ENCODE measurements at regions not wholly inside any gene's neighbourhood (a gene's known extent, or its start where the extent isn't known, plus 50 kb on each side); places are given as distances from the start of the nearest gene placed in this dataset.

DNA sequence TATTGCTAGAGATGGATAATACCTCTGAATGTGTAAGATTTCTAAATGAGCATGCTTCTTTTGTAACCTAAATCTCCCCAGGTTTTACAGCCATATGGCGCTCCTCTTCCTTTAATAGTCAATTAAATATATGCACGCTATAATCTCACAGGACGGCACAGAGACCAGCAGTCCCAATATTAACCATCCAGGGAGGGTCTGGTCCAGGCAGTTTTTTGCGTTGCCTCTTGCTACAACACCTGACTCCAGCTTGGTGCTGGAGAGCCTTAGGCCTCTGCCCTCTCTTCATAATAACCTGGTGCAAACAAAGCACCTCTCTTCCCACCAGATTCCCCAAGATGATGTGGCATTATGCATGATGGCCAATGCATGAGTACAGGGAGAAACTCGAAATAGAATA is 183.4 kb downstream of the LY86 start:
- no peaks in the 10 kb centered on the region for H3K27me3 ChIP-seq (ENCODE audit: insufficient read depth)
- peaks cover 15% of the 10 kb centered on the region for H3K4me1 Mint-ChIP-seq
- H3K9me3 Mint-ChIP-seq: no peaks in the 10 kb centered on the region; the same call in 2 of the 3 replicates
- H3K79me2 ChIP-seq (replicated peaks; ENCODE audit: insufficient read depth): no peaks in the 10 kb centered on the region
- no peak overlapping the region for H3K27ac Mint-ChIP-seq
- no peak overlapping the region for H3K4me3 Mint-ChIP-seq
- no peak overlapping the region for H3K27ac ChIP-seq (ENCODE audit: low read depth)
- ATAC-seq (no peak), DNase-seq (ENCODE audit: low spot score) (no peak)
- H3F3A ChIP-seq (replicated peaks; ENCODE audit: low read depth): no peaks in the 10 kb centered on the region
- no peaks in the 10 kb centered on the region for H3K9me2 ChIP-seq (ENCODE audit: insufficient read depth)
- H3K4me1 ChIP-seq (ENCODE audit: insufficient read depth): no peaks in the 10 kb centered on the region; the same call in 1 of the 2 replicates
- H3K36me3 Mint-ChIP-seq (ENCODE audit: low read depth): no peaks in the 10 kb centered on the region
- H3K4me2 ChIP-seq: no peak overlapping the region
- no peak overlapping the region for H3K4me3 ChIP-seq
- TF ChIP-seq ZNF331 (CRISPR knock-in tag; IDR thresholded peaks at IDR 0.05; ENCODE audit: low read depth) (no peak), NANOG (IDR thresholded peaks at IDR 0.05; ENCODE audit: borderline replicate concordance) (no peak), REST (IDR thresholded peaks at IDR 0.05; ENCODE audit: unreplicated experiment) (no peak), JUNB (IDR thresholded peaks at IDR 0.05; ENCODE audit: unreplicated experiment) (no peak), STAT1 (IDR thresholded peaks at IDR 0.05; ENCODE audit: unreplicated experiment) (no peak), CREB1 (CRISPR knock-in tag; IDR thresholded peaks at IDR 0.05; ENCODE audit: low read depth) (no peak), CTCF (conservative IDR thresholded peaks at IDR 0.05; ENCODE audit: low read depth in 2 of 2) (no peak), POLR2AphosphoS5 (IDR thresholded peaks at IDR 0.05; ENCODE audit: low read depth) (no peak), EZH2 (IDR thresholded peaks at IDR 0.05; ENCODE audit: low read depth, unreplicated experiment) (no peak), ZNF114 (CRISPR knock-in tag; IDR thresholded peaks at IDR 0.05) (no peak), EZH2phosphoT487 (IDR thresholded peaks at IDR 0.05; ENCODE audit: unreplicated experiment) (no peak)
- TF ChIP-seq, protein P1, sequence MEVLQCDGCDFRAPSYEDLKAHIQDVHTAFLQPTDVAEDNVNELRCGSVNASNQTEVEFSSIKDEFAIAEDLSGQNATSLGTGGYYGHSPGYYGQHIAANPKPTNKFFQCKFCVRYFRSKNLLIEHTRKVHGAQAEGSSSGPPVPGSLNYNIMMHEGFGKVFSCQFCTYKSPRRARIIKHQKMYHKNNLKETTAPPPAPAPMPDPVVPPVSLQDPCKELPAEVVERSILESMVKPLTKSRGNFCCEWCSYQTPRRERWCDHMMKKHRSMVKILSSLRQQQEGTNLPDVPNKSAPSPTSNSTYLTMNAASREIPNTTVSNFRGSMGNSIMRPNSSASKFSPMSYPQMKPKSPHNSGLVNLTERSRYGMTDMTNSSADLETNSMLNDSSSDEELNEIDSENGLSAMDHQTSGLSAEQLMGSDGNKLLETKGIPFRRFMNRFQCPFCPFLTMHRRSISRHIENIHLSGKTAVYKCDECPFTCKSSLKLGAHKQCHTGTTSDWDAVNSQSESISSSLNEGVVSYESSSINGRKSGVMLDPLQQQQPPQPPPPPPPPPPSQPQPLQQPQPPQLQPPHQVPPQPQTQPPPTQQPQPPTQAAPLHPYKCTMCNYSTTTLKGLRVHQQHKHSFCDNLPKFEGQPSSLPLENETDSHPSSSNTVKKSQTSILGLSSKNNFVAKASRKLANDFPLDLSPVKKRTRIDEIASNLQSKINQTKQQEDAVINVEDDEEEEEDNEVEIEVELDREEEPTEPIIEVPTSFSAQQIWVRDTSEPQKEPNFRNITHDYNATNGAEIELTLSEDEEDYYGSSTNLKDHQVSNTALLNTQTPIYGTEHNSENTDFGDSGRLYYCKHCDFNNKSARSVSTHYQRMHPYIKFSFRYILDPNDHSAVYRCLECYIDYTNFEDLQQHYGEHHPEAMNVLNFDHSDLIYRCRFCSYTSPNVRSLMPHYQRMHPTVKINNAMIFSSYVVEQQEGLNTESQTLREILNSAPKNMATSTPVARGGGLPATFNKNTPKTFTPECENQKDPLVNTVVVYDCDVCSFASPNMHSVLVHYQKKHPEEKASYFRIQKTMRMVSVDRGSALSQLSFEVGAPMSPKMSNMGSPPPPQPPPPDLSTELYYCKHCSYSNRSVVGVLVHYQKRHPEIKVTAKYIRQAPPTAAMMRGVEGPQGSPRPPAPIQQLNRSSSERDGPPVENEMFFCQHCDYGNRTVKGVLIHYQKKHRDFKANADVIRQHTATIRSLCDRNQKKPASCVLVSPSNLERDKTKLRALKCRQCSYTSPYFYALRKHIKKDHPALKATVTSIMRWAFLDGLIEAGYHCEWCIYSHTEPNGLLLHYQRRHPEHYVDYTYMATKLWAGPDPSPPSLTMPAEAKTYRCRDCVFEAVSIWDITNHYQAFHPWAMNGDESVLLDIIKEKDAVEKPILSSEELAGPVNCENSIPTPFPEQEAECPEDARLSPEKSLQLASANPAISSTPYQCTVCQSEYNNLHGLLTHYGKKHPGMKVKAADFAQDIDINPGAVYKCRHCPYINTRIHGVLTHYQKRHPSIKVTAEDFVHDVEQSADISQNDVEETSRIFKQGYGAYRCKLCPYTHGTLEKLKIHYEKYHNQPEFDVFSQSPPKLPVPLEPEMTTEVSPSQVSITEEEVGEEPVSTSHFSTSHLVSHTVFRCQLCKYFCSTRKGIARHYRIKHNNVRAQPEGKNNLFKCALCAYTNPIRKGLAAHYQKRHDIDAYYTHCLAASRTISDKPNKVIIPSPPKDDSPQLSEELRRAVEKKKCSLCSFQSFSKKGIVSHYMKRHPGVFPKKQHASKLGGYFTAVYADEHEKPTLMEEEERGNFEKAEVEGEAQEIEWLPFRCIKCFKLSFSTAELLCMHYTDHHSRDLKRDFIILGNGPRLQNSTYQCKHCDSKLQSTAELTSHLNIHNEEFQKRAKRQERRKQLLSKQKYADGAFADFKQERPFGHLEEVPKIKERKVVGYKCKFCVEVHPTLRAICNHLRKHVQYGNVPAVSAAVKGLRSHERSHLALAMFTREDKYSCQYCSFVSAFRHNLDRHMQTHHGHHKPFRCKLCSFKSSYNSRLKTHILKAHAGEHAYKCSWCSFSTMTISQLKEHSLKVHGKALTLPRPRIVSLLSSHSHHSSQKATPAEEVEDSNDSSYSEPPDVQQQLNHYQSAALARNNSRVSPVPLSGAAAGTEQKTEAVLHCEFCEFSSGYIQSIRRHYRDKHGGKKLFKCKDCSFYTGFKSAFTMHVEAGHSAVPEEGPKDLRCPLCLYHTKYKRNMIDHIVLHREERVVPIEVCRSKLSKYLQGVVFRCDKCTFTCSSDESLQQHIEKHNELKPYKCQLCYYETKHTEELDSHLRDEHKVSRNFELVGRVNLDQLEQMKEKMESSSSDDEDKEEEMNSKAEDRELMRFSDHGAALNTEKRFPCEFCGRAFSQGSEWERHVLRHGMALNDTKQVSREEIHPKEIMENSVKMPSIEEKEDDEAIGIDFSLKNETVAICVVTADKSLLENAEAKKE (CRISPR knock-in tag; IDR thresholded peaks at IDR 0.05): no peak
- TF ChIP-seq, protein P2, sequence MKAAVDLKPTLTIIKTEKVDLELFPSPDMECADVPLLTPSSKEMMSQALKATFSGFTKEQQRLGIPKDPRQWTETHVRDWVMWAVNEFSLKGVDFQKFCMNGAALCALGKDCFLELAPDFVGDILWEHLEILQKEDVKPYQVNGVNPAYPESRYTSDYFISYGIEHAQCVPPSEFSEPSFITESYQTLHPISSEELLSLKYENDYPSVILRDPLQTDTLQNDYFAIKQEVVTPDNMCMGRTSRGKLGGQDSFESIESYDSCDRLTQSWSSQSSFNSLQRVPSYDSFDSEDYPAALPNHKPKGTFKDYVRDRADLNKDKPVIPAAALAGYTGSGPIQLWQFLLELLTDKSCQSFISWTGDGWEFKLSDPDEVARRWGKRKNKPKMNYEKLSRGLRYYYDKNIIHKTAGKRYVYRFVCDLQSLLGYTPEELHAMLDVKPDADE (IDR thresholded peaks at IDR 0.05): no peak
- no peaks in the 10 kb centered on the region for H4K20me1 ChIP-seq (replicated peaks; ENCODE audit: insufficient read depth)
- H3K27me3 Mint-ChIP-seq (ENCODE audit: insufficient read depth, low read depth, poor library complexity): peaks cover 2% of the 10 kb centered on the region
- H3K36me3 ChIP-seq (ENCODE audit: insufficient read depth): no peaks in the 10 kb centered on the region
- peak overlapping the region; percentile 81 for H2AFZ ChIP-seq
